Memory B cell (primary cell): ENCODE measurements at regions not wholly inside any gene's neighbourhood (a gene's known extent, or its start where the extent isn't known, plus 50 kb on each side); places are given as distances from the start of the nearest gene placed in this dataset.

Source experiments
- ATAC-seq: fragments of 150-1000 bp; cut with Tn5 transposase; 2 replicates; pipeline ENCODE4 v1.10.0; 2021; ENCODE audit warnings: low read depth, mild to moderate bottlenecking, moderate library complexity
- DNase-seq, 2 donors: peaks; one replicate each; pipeline ENCODE4 v3.0.0; 2022; ENCODE audit warnings: low spot score in 2 of 2
- H3K27ac Mint-ChIP-seq: one replicate; pipeline ENCODE4 v1.8.0; 2022; ENCODE audit warnings: mild to moderate bottlenecking, moderate library complexity, mixed read lengths
- H3K27me3 Mint-ChIP-seq: one replicate; pipeline ENCODE4 v1.8.0; 2022; ENCODE audit warnings: mixed read lengths
- H3K36me3 Mint-ChIP-seq: one replicate; pipeline ENCODE4 v1.8.0; 2022; ENCODE audit warnings: mild to moderate bottlenecking, mixed read lengths
- H3K4me1 Mint-ChIP-seq: one replicate; pipeline ENCODE4 v1.8.0; 2022; ENCODE audit warnings: mixed read lengths
- H3K4me3 Mint-ChIP-seq: one replicate; pipeline ENCODE4 v1.8.0; 2022; ENCODE audit warnings: mild to moderate bottlenecking, moderate library complexity, mixed read lengths
- H3K9me3 Mint-ChIP-seq: one replicate; pipeline ENCODE4 v1.8.0; 2022; ENCODE audit warnings: mixed read lengths

DNA sequence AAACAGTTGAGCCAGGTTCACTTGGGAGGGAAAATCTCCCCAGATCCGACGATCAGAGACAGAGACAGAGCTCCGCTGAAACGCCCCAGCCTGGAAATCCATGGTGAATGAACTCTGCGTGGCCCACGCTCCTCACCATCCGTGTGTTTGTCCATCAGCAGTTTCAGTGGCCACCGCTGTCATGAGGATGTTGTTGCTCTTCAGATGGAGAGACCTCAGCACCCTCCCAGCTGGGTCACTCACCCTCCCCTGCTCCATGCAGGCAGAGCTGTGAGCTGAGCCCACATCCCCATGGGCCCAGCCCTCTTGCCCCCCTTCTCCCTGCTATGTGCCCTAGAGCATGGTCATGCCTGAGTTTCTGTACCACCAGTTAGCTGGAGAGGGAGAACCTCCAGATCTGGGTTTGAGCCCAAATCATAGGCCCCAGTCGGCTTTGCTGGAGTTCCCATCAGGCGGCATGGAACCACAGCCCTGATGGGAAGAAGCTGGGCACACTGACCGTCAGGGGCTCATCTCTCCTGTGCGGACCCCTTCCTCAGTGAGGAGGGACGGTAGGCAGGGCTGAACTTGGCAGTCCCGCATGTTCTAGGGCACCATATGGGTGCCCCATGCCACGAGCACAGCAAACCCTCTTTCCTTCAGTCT, 154.4 kb upstream of the COL5A1 start:
- Mint-ChIP-seq H3K27me3 (peaks cover 18% of the 10 kb centered on the region), H3K27ac (no peak overlapping the region), H3K9me3 (no peaks in the 10 kb centered on the region), H3K36me3 (no peaks in the 10 kb centered on the region), H3K4me3 (no peak overlapping the region), H3K4me1 (peaks cover 13% of the 10 kb centered on the region)
- DNase-seq (no peak), ATAC-seq (no peak)

DNA sequence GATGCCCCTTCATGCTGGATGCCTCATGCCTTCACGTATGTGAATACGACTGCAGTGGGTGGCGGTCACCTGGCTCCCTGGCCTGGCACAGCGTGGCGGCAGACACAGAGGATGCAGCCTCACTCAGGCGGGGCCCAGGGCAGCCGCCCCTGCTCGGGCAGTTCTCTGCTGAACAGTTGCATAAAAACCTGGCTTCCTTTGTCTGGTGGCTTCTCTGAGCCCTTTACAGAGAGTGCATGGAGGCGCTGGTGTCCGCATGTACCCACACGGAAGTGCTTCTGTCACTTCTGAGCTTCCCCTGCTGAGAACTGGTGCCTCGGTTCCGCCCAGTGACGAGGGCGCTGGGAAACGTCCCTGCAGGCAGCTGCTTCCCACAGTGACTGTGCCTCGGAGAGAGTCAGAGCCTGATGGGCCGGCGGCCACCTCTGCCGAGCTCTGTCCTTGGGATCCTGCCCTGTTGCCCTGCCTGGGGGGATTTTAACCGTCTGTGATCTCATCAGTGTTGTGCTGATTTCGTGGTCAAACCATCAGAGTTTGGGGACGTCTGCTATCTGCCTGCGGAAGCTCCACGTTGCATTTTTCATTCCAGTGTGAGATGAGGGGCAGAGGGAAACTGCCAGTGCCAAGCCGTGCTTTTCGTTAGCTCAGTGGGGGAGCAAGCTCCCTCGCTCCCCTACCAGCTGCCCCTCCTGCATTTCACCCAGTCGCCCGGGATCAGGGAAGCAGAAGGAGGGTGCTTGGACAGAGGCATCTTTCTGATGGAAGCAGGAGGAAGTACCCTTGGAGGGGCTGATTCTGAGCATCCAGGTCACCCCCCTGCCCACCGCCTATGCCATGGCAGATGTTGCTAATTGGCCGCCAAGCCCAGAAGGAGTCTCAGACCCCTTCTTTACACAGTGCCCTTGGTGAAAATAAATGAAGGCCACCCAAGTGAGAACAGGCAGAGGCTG, 153.0 kb upstream of the COL5A1 start:
- Mint-ChIP-seq H3K27ac (no peak overlapping the region), H3K36me3 (no peaks in the 10 kb centered on the region), H3K4me3 (no peak overlapping the region), H3K4me1 (peaks cover 13% of the 10 kb centered on the region), H3K27me3 (peaks cover 25% of the 10 kb centered on the region), H3K9me3 (no peaks in the 10 kb centered on the region)
- no peak for ATAC-seq
- no peak for DNase-seq

DNA sequence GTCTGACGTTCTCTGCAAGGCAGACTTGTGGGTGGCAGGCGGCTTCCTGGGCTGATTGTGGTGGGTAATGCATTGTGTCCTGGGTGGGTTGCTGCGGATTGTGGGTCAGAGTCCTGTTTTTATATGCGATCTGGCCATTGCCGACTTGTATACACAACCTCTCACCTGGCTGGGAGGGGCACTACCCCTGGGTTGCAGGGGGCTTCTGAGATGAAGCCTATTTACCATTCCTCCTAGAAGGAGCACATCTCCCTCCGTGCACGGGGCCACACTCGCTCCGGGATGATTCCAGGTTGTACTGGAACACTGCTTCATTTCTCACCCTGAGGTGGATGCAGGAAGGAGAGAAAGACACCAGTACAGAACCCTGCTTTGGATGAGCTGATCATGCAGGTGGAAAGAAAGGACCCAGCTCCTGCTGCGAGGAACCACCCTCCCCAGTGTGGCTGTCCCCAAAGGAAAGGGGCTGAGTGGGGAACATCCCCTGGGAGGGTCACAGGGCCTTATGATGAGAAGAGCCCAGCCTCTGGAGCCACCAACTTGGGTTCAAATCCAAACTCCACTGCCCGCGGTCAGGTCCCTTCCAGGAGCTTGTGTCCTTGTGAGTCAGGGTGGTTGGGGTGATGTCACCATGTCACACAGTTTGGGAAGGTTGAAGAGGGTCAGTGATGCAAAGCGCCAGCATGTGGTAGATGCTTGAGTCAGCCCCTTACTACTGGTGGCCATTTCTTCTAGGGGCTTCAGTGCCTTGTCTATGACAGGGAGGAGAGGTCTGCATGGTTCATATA, 151.8 kb upstream of the COL5A1 start:
- Mint-ChIP-seq H3K9me3 (no peaks in the 10 kb centered on the region), H3K4me1 (peaks cover 14% of the 10 kb centered on the region), H3K4me3 (no peak overlapping the region), H3K36me3 (no peaks in the 10 kb centered on the region), H3K27ac (no peak overlapping the region), H3K27me3 (peaks cover 29% of the 10 kb centered on the region)
- DNase-seq (no peak), ATAC-seq (no peak)

DNA sequence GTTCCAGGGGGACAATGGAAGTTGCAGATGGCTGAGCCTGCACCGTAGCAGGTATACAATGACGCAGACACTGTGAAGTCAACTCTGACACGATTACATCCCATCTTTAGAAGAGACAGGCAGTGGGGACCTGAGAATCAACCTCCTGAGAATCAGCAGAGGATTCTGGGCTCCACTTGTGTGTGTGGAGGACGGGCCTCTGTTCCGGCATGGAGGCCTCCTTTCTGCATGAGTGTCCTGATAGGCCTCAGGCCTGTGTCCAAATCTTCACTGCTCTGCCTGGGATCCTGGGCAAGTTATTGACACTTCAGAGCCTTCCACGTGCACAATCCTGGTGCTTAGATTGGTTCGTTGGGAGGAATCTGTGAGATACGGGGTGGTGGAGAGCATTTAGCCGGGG, 151.2 kb upstream of the COL5A1 start:
- Mint-ChIP-seq H3K27ac (no peak overlapping the region), H3K36me3 (no peaks in the 10 kb centered on the region), H3K9me3 (no peaks in the 10 kb centered on the region), H3K4me3 (no peak overlapping the region), H3K4me1 (peaks cover 10% of the 10 kb centered on the region), H3K27me3 (peaks cover 29% of the 10 kb centered on the region)
- DNase-seq (no peak), ATAC-seq (no peak)

DNA sequence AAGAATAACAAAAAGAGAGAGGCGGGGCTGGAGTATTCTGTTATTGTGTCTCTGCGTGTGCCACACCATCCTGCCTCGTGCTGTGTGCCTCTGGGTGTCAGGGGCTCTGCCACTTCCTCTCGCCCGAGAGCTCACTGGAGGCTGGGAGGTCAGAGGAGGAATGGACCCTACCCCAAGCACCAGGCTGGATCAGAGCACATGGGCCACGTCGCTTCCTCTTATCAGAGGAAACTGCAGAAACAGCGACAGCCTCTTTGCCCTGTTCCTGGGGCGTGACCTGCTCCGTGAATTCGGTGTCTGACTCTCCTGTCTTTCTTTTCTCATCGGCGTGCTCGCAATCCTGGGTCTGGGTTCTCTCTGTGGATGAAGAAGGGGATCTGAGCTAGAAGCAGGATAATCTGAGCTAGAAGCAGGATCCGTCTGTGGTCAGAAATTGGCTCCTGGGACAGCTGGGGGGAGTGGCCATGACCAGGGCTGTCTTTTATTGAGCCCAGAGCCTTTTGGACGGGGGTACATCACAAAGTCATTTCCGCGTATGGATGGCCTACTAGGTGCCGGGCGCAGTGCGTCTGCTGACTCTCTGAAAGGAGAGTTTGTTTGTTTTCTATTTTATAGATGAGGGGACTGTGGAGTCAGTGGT, 150.3 kb upstream of the COL5A1 start:
- Mint-ChIP-seq H3K36me3 (no peaks in the 10 kb centered on the region), H3K27me3 (peaks cover 32% of the 10 kb centered on the region), H3K27ac (no peak overlapping the region), H3K4me1 (peaks cover 5% of the 10 kb centered on the region), H3K4me3 (no peak overlapping the region), H3K9me3 (no peaks in the 10 kb centered on the region)
- ATAC-seq (no peak), DNase-seq (no peak)

DNA sequence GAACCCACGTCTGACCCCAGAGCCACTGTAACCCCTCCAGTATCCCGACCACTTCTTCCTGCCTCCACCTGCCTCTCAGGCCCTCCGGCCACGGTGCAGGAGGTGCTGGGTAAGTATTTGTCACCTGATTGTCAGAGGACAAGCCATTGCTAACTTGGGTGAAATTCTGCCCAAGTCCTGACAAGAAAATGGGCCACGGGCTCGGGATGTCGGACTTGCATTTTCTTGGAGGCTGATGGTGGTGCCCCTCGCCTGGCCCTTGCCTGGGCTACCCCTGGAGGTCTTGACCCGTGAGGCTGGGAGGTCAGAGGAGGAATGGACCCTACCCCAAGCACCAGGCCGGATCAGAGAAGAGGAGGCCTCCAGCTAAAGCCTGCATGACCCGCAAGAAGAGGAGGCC, 149.7 kb upstream of the COL5A1 start:
- Mint-ChIP-seq H3K36me3 (no peaks in the 10 kb centered on the region), H3K4me3 (no peak overlapping the region), H3K9me3 (no peaks in the 10 kb centered on the region), H3K27me3 (peaks cover 33% of the 10 kb centered on the region), H3K4me1 (peaks cover 5% of the 10 kb centered on the region), H3K27ac (no peak overlapping the region)
- ATAC-seq: no peak
- DNase-seq: no peak

DNA sequence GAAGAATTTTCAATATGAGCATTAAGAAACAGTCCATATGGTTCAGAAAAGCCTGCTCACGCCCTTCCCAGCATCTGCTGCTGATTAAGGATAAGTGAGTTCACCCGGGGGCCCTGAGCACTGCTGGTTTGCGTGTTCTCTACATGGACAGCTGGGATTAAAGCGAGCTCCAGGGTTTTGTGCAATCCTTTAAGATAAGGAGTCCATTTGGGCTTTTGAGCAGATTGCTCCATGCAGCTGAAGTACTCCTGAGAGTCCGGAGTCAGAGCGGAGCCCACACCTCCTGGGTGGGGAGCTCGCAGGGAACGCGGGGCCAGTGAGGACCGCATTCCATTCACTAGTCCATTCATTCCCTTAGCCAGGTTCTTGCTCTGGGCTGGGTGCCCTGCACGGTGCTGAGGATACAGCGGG, 149.3 kb upstream of the COL5A1 start:
- ATAC-seq (no peak), DNase-seq (no peak)
- Mint-ChIP-seq H3K4me1 (peaks cover 5% of the 10 kb centered on the region), H3K9me3 (no peaks in the 10 kb centered on the region), H3K36me3 (no peaks in the 10 kb centered on the region), H3K27ac (no peak overlapping the region), H3K4me3 (no peak overlapping the region), H3K27me3 (peaks cover 34% of the 10 kb centered on the region)

DNA sequence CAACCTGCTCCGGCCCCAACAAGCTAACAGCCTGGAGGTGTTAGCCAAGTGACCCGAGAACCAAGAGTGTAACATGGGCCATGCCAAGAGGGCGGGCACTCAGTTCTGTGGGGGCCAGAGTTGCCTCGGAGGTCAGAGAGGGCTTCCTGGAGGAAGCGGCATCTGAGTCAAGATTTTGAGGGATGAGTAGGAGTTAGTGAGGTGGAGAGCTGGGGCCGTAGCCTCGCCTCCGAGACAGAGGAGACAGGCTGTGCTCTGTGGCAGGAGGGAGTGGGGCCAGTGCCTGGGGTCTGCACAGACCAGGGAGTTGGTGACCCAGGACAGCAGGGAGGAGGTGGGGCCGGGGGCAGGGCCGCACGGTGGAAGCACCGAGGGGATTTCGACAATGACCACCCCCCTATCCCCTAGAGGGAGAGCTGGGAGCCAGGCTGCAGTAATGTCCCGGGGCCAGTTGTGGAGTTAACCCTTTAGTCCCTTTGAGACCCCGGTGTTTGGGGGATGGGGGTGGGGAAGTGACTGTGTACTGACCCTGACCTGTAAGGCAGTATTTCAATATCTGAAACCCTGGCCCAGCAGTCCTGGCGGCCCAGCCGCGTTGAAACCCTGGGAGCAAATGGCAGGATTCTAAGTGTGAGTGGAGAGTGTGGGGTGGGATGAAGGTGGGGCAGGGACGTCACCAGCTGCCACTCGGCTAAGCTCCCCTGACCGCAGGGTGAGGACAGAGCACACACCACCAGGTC, 148.7 kb upstream of the COL5A1 start:
- Mint-ChIP-seq H3K27ac (no peak overlapping the region), H3K4me3 (no peak overlapping the region), H3K36me3 (no peaks in the 10 kb centered on the region), H3K27me3 (peaks cover 33% of the 10 kb centered on the region), H3K9me3 (no peaks in the 10 kb centered on the region), H3K4me1 (peaks cover 4% of the 10 kb centered on the region)
- no peak for DNase-seq
- ATAC-seq: no peak

DNA sequence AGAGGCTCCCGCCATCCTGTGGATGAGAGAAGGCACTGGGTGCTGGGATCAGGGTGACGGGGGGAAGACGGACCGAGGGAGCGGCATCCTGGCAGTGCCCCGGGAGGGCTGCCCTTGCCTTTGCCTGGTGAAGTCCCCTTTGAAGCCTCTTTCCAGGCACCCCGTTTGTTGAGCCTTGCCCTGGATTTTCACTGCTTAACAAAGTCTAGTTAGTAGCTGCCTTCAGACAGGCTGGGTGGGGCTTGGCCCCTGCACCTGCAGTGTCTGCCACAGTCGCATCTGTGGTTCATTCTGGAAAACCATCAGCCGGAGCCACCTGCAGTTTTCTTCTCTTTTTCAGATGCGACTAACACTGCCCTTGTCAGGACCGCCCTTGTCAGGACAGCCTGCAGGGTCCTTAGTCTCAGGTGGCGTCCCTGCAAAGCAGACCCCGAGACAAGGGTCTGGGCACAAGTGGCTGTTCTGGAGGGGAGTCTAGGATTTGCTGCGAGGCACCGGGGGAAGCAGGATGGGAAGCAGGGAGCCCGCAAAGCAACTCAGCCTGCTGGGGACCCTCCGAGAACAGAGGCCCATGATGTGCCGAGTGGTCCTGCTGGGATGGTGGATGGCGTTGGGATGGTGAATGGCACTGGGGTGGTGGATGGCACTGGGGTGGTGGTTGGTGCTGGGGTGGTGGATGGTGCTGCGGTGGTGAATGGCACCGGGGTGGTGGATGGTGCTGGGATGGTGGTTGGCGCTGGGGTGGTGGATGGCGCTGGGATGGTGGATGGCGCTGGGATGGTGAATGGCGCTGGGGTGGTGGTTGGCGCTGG, 147.9 kb upstream of the COL5A1 start:
- H3K4me3 Mint-ChIP-seq: no peak overlapping the region
- DNase-seq: no peak
- no peak overlapping the region for H3K27ac Mint-ChIP-seq
- H3K27me3 Mint-ChIP-seq: peaks cover 33% of the 10 kb centered on the region
- no peak for ATAC-seq
- no peaks in the 10 kb centered on the region for H3K36me3 Mint-ChIP-seq
- peaks cover 3% of the 10 kb centered on the region for H3K4me1 Mint-ChIP-seq
- H3K9me3 Mint-ChIP-seq: no peaks in the 10 kb centered on the region

DNA sequence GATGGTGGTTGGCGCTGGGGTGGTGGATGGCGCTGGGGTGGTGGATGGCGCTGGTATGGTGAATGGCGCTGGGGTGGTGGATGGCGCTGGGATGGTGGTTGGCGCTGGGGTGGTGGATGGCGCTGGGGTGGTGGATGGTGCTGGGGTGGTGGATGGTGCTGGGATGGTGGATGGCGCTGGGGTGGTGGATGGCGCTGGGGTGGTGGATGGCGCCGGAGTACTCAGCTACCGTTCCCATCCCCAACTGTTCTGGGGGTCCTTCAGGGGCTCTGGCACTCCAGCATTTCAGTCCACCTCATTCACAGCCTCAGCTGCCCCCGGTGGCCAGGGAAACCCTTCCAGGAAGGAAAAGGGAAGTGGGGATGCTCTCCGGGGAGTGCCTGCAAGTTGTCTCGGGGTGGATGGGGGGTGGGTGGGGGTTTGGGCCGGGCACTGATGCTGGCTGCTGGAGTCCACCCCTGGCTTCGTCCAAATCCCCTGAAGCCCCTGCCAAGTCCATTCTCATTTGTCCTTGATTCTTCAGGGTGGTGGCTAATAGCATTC, 147.3 kb upstream of the COL5A1 start:
- no peaks in the 10 kb centered on the region for H3K36me3 Mint-ChIP-seq
- H3K4me3 Mint-ChIP-seq: no peak overlapping the region
- peaks cover 3% of the 10 kb centered on the region for H3K4me1 Mint-ChIP-seq
- no peaks in the 10 kb centered on the region for H3K9me3 Mint-ChIP-seq
- no peak overlapping the region for H3K27ac Mint-ChIP-seq
- ATAC-seq (no peak), DNase-seq (no peak)
- peaks cover 30% of the 10 kb centered on the region for H3K27me3 Mint-ChIP-seq

DNA sequence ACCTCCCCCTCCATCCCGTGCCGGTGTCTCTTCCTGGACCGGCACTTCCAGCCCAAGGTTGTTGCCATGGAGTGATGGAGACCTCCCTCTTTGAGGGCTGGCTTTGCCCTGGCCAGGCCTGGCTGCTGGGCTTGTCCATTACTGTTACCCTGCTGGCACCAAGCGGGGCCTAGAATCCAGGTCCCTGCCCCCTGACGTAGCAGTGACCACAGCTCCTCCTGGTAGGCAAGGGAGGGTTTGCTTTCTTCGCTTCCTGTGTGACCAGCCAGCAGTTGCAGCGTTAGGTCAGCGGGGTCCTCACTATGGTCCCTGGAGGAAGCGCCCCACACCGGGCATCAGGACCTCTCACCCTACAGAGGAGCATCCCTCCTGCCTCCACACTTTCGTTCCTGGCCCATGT, 146.7 kb upstream of the COL5A1 start:
- Mint-ChIP-seq H3K36me3 (no peaks in the 10 kb centered on the region), H3K4me3 (no peak overlapping the region), H3K27ac (no peak overlapping the region), H3K4me1 (peaks cover 3% of the 10 kb centered on the region), H3K9me3 (no peaks in the 10 kb centered on the region), H3K27me3 (peaks cover 25% of the 10 kb centered on the region)
- ATAC-seq: no peak
- no peak for DNase-seq

DNA sequence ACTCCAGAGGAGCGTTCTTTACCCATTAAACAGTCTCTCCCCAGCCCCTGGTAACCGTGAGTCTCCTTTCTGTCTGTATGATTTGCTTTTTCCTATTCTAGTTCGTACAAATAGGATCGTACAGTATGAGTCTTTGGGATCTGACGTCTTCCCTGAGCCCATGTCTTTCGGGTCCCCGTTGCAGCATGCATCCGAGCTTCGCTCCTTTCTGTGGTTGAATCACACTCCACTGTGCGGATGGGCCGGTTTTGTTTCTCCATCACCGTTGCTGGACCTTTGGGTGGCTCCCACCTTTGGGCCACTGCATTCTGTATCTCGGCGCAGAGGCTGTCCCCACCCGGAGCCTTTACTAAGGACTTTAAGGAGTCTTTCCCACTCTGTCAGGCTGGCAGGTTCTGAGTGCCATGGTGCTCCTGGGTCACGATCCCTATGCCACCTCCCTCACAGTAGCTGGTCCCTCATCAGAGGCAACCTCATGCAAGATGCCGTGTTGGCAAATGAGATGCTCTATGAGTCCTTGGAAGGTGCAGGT, 145.7 kb upstream of the COL5A1 start:
- H3K27me3 Mint-ChIP-seq: peaks cover 20% of the 10 kb centered on the region
- H3K36me3 Mint-ChIP-seq: no peaks in the 10 kb centered on the region
- DNase-seq (no peak), ATAC-seq (no peak)
- peaks cover 3% of the 10 kb centered on the region for H3K4me1 Mint-ChIP-seq
- H3K4me3 Mint-ChIP-seq: no peak overlapping the region
- no peak overlapping the region for H3K27ac Mint-ChIP-seq
- no peaks in the 10 kb centered on the region for H3K9me3 Mint-ChIP-seq
